Hematopoietic multipotent progenitor cell treated with erythropoietin and hydrocortisone succinate and interleukin-3 and kit ligand, for 17 days (in vitro differentiated cells): ENCODE measurements at regions not wholly inside any gene's neighbourhood (a gene's known extent, or its start where the extent isn't known, plus 50 kb on each side); places are given as distances from the start of the nearest gene placed in this dataset.
"Not testable (repeated sequence)": the region's sequence is repeated elsewhere in the genome, so short reads cannot be mapped to it uniquely, and the experiment has no call there.

Source experiments
- DNase-seq: peaks from one replicate; pipeline ENCODE4 v3.0.0-alpha.2; 2015; ENCODE audit warnings: low spot score

DNA sequence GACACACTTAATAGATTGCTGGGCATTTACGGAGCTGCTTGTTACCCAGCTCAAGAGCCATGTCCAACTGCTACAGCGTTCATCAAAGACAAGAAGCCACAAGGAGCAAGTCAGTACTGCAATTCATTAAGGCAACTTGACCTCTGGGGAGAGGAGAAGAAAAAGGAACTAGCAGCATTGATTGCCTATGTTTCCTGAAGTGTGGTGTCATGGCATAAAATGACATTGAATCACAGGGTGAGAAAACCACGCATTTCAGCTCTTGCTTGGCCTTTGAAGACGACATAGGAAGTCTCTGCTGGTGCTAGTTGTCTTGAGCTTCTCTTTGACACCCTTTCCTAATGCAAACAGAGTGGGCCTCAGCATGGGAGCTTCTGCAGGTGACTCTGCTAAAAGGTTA is 139.1 kb downstream of the CDH26 start:
- no peak for DNase-seq

- no peak for DNase-seq
Observed at GRCh38 chr20:60100780-60101179, 142.6 kb downstream of the CDH26 start.

- no peak for DNase-seq
Observed at GRCh38 chr20:60101201-60101890, 143.1 kb downstream of the CDH26 start.

DNA sequence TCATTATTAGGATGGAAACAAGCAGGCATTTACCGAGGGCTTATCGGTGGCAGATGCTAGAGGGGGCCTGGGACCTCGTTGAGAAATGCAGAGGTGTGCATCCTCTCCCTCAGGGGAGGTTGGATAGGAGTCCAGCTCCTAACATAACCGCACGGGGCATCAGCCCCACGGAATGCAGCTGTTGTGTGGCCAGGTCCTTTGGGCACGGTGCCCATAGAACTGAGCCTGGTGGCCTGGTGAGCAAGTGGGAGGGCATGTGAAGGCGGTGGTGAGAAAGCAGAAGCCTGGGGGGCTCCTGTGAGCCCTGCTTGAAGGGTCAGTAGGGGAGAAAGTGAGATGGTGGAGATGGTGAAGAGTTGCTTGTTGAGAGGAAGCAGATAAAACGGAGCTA is 143.7 kb downstream of the CDH26 start:
- no peak for DNase-seq

DNA sequence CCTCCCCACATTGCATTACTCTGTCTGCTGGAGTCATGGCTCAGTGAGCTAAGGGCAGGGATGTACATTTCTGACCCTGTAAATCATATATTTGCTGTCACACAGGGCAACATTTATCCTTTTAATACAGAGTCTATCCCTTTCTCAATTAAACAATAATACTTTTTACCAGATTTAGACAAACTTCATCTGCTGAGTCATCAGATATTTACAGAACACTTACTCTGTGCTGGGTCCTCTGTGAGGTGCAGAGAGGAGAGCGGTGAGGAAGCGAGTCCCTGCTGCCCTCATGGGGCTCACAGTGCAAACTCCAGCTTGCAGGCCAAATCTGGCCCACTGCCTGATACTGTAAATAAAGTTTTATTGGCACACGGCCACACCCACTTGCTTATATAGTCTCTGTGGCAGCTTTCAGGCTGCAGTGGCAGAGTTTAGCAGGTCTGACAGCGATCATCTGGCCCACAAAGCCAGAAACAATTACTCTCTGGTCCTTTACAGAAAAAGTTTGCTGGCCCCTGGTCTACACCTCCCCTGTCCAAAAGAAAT is 144.5 kb downstream of the CDH26 start:
- DNase-seq: no peak

DNA sequence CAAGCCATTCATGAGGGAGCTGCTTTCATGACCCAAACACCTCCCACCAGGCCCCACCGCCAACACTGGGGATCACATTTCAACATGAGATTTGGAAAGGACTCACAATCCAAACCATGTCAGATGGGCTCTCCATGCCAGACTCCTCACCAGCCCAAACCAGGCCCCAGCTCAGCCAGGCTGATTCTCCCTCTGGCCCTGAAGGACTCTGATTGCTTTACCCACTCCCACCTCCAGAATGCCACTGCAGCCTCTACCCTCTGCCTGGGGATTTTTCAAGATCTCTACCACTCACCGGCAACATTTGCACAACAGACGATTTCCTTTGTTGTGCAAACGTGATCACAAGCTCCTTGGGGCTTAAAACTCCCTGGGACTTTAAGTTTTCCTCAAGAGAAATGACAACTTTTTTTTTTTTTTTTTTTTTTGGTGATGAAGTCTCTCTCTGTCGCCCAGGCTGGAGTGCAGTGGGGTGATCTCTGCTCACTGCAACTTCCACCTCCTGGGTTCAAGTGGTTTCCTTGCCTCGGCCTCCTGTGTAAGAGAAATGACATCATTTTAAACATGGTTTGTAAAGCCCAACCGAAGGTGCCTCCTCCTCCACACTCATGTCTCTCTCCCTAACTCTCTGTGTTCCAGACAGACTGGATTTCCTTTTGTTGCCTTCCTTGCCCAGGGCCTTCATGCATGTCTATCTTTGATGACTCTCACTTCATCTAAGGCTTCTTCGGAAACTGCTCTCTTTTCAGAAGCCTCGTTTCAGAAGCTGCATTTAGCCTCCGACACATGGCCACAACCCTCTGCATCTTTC is 147.0 kb downstream of the CDH26 start:
- no peak for DNase-seq

GRCh38 chr20:60106186-60106585 is 148.0 kb downstream of the CDH26 start:
- not testable (repeated sequence) for DNase-seq

GRCh38 chr20:60107621-60108390 is 149.6 kb downstream of the CDH26 start:
- no peak for DNase-seq

DNA sequence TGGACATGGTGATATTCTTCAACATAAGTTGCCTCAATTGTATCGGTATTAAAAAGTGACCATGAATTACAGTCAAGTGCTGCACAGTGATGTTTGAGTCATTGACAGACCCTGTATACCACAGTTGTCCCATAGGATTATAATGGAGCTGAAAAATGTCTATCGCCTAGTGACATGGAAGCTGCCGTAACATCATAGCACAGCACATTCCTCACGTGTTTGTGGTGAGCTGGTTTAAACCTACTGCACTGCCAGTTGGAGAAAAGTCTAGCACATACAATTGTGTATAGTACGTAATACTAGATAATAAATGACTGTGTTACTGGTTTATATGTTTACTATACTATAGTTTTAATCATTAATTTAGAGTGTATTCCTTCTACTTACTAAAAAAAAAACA is 150.2 kb downstream of the CDH26 start:
- DNase-seq: no peak

DNA sequence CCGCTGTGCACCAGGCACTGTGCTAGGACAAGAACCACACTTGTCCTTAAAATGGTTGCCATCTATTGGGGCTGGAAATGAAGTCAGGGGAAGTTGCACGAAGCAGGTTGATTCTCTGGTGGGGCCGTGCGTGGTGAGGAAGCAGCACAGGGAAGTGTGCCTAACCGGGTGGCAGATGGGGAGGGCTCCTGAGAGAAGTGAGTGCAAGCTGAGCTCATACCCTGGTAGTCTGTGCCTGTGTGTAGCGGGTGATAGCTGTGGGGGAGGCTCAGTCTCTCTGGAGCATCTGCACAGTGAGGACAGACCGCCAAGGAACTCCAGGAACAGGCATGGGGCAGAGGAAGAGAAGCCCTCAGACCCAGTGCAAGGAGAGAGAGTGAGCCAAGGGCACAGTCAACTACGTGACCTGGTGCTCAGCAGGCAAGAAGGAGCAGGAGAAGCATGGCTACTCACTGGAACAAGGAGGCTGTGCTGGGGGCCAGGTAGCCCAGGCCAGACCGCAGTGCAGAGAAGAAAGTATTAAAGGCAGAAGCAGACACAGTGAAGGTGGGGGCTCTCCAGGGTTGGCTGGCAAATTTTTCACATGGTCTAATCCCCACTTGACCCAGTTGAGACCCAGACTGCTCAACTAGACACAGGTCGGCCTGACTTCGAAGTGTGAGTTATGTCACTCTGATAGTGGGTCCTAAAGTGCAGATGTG is 155.0 kb downstream of the CDH26 start:
- DNase-seq: no peak

- no peak for DNase-seq
Observed at GRCh38 chr20:60113771-60114170, 155.5 kb downstream of the CDH26 start.

DNA sequence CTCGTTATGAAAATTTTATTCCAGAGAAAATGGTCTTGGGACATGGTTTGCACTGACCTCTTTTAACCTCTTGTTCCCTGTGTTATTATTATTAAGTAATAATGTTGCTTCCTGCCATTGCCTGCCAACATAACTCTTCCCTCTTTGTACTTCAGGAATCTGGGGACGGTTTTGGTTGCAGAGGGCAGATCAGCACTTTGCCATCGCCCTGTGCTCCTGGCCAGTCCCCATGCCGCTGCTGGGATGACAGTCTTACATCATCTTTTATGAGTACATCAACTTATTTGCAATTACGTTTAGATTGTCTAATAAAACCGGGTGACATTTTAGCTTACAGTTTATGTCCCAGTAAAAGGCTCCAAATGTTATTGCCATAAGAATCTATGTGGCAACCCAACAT is 157.2 kb downstream of the CDH26 start:
- DNase-seq: no peak

DNA sequence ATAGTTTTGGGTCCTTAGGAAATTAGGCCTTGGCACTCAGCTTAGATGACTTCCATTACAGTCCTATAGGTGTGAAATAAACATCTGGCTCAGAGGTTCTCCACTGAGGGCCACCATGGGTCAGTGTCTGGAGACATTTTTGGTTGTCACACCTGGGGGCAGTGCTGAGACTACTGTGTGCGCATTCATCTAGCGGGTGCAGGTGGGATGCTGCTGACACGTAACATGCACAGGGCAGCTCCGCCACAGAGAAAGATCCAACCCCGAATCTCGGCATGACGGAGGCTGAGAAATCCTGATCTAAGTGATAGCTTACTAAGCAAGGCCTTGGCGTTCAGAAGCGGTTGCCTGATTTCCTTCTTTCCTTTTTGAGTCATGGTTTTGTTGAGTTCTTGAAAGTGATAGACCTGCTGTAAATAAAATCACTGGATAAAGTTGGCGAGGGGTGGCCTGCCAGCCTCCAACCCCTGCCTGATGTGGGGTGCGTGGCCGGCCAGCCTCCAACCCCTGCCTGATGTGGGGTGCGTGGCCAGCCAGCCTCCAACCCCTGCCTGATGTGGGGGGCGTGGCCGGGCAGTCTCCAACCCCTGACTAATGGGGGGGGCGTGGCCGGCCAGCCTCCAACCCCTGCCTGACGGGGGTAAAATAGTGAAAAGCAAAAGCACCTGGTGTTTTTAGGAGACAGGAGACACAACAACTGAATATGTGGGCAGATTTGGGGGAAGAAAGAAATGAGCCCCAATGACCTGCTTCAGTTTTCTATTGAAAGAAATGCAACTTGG is 158.1 kb downstream of the CDH26 start:
- no peak for DNase-seq

GRCh38 chr20:60117065-60117464 is 158.8 kb downstream of the CDH26 start:
- no peak for DNase-seq

DNA sequence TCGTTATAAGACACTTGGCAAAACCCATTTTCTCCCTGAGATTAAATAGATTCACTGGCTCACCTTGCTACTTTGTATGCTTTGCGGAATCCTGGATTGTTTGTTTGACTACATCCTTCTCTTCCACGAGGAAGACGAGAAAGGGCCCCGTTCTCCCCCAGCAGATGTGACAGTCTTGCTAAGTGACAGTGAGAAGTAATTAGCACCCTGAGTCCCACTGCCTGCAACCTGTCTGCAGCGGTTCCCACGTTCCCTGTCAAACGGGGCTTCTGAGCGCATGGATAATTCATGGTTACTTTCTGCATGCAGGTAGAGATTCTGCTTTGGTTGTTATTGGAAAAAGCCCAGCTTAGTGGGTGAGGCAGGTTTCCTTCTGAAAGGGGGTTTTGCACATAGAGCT is 163.7 kb downstream of the CDH26 start:
- DNase-seq: no peak

- DNase-seq: no peak
Observed at GRCh38 chr20:60122671-60123070, 164.4 kb downstream of the CDH26 start.

- DNase-seq: no peak
Observed at GRCh38 chr20:60123096-60123495, 164.9 kb downstream of the CDH26 start.

GRCh38 chr20:60123652-60124051 is 165.4 kb downstream of the CDH26 start:
- no peak for DNase-seq

GRCh38 chr20:60124776-60125381 is 166.7 kb downstream of the CDH26 start:
- DNase-seq: no peak

GRCh38 chr20:60125513-60125912 is 167.3 kb downstream of the CDH26 start:
- DNase-seq: no peak

DNA sequence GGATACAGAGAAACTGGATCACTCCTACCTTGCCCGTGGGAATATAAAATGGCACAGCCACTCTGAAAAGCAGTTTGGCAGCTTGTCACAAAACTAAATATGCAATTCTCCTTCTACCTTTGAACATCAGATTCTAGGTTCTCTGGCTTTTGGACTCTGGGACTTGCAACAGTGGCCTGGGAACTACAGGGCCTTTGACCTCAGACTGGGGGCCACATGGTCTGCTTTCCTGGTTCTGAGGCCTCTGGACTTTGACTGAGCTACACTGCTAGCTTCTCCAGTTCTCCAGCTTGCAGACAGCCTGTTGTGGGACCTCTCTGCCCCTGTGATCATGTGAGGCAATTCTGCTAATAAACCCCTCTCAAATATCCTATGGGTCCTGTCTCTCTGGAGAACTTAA is 168.8 kb downstream of the CDH26 start:
- no peak for DNase-seq
